ENCODE measurements at regions not wholly inside any gene's neighbourhood (a gene's known extent, or its start where the extent isn't known, plus 50 kb on each side); places are given as distances from the start of the nearest gene placed in this dataset. TPM values are rescaled to one million over a fixed set of nuclear protein-coding genes. Genes with fewer than 3 reads are reported as not detected.

DNA sequence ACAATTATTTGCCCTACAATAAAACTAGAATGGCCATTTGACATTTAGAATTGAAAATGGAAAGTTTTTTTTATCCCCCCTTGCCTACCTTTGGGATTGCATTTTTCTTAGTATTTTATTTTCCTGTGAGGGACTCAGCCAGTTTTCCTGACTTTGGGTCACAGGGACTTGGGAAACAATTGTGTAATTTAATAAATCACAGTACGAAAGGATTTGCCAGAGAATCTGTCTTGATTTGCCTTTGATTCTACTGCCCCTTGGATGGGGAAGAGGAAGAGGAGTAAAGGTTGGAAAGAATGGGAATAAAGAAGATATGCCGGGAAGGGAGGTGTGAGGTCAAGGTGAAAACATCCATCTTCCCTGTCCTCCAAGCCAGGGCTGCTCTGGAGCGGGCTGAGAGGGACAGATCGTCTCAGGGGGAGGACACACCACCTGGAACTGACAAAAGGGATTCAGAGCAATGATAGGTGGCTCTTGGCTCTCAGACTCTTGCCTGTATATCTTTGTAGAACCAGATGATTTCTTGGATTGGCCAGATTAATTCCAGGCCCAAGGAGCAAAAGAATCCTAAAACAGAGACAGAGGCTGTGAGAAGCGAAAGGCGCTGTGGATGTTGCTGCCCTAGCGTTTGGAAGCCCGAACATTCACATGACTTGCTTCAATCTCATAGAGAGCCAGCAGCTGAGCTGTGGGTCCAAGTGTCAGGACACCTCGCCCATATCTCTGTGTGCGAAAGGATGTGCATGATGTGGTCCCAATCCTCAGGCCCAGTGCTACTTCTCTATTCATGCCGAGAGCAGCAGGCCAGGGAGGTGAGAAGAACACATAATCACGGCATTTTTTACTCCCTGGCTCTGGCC, 50.3 kb upstream of the ZEB1 start:
- no peak overlapping the region for H3K27ac ChIP-seq (ENCODE audit: low read depth, low read length)
- DNase-seq (ENCODE audit: low read depth, low spot score), result no peak
- TF ChIP-seq, protein P1, sequence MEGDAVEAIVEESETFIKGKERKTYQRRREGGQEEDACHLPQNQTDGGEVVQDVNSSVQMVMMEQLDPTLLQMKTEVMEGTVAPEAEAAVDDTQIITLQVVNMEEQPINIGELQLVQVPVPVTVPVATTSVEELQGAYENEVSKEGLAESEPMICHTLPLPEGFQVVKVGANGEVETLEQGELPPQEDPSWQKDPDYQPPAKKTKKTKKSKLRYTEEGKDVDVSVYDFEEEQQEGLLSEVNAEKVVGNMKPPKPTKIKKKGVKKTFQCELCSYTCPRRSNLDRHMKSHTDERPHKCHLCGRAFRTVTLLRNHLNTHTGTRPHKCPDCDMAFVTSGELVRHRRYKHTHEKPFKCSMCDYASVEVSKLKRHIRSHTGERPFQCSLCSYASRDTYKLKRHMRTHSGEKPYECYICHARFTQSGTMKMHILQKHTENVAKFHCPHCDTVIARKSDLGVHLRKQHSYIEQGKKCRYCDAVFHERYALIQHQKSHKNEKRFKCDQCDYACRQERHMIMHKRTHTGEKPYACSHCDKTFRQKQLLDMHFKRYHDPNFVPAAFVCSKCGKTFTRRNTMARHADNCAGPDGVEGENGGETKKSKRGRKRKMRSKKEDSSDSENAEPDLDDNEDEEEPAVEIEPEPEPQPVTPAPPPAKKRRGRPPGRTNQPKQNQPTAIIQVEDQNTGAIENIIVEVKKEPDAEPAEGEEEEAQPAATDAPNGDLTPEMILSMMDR (IDR thresholded peaks at IDR 0.05; ENCODE audit: low read depth, low read length), result no peak
- no peaks in the 10 kb centered on the region for H3K27me3 ChIP-seq (ENCODE audit: control insufficient read depth, insufficient read depth, low read length)
- CTCF ChIA-PET, result no interaction called here
- H3K4me3 ChIP-seq (ENCODE audit: low read depth, low read length), result no peak overlapping the region
- POLR2A ChIA-PET, result no interaction called here
- no peaks in the 10 kb centered on the region for H3K9me3 ChIP-seq (ENCODE audit: control insufficient read depth, insufficient read depth, low read length)

Small RNA genes lying in the stretch of these regions (small RNA-seq; reads per million reads assigned to genes)
- gene RNA5SP309 (ENCODE audit: insufficient read length, low read depth), result not detected

Data from AG04450 (cell line).